ENCODE measurements at regions not wholly inside any gene's neighbourhood (a gene's known extent, or its start where the extent isn't known, plus 50 kb on each side); places are given as distances from the start of the nearest gene placed in this dataset.

- TF ChIP-seq JUND (IDR thresholded peaks at IDR 0.05) (no peak), RXRA (IDR thresholded peaks at IDR 0.05) (no peak), HNF4A (conservative IDR thresholded peaks at IDR 0.05) (no peak), SP1 (IDR thresholded peaks at IDR 0.05) (no peak), FOXA1 (IDR thresholded peaks at IDR 0.05) (no peak), NR2F2 (IDR thresholded peaks at IDR 0.05) (no peak), FOXA2 (IDR thresholded peaks at IDR 0.05) (no peak), ZBTB33 (IDR thresholded peaks at IDR 0.05) (no peak), EGR1 (IDR thresholded peaks at IDR 0.05; ENCODE audit: low read depth in 2 of 2) (no peak), RAD21 (IDR thresholded peaks at IDR 0.05) (no peak), YY1 (IDR thresholded peaks at IDR 0.05) (no peak), HNF4G (IDR thresholded peaks at IDR 0.05) (no peak), REST (IDR thresholded peaks at IDR 0.05) (no peak), CTCF (IDR thresholded peaks at IDR 0.05; ENCODE audit: low read depth, low read length, missing input control) (no peak), GABPA (IDR thresholded peaks at IDR 0.05 in 1 of 2, conservative IDR thresholded peaks at IDR 0.05 in 1 of 2) (no peak)
- TF ChIP-seq, protein P1, sequence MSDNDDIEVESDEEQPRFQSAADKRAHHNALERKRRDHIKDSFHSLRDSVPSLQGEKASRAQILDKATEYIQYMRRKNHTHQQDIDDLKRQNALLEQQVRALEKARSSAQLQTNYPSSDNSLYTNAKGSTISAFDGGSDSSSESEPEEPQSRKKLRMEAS (IDR thresholded peaks at IDR 0.05): no peak
- TF ChIP-seq, protein P2, sequence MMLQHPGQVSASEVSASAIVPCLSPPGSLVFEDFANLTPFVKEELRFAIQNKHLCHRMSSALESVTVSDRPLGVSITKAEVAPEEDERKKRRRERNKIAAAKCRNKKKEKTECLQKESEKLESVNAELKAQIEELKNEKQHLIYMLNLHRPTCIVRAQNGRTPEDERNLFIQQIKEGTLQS (IDR thresholded peaks at IDR 0.05): no peak
- Histone ChIP-seq H3K36me3 (ENCODE audit: control insufficient read depth in 4 of 4, insufficient read depth in 3 of 4, low read depth in 1 of 4, low read length in 3 of 4) (no peaks in the 10 kb centered on the region), H3K27me3 (ENCODE audit: control insufficient read depth in 4 of 4, insufficient read depth in 4 of 4, low read length in 3 of 4) (no peaks in the 10 kb centered on the region), H3K4me1 (ENCODE audit: control insufficient read depth in 4 of 4, insufficient read depth in 4 of 4, low read length in 3 of 4) (no peaks in the 10 kb centered on the region), H3K9me3 (ENCODE audit: control insufficient read depth in 4 of 4, low read length in 3 of 4) (no peaks in the 10 kb centered on the region), H3K27ac (ENCODE audit: low read depth in 1 of 2, low read length in 2 of 2) (no peak overlapping the region), H3K9ac (ENCODE audit: low read depth in 1 of 2, low read length in 2 of 2) (no peak overlapping the region), H3K4me3 (ENCODE audit: low read depth in 1 of 3, low read length in 3 of 3) (no peak overlapping the region)
- 64% methylated on average over 5 of the region's 5 CpGs for WGBS
- no peak for DNase-seq (ENCODE audit: low spot score)
Observed at GRCh38 chr5:58094031-58094430, 365.9 kb downstream of the PLK2 start.

GRCh38 chr5:58090704-58091103 lies 369.2 kb downstream of the PLK2 start:
- Histone ChIP-seq H3K4me1 (ENCODE audit: control insufficient read depth in 4 of 4, insufficient read depth in 4 of 4, low read length in 3 of 4) (no peaks in the 10 kb centered on the region), H3K9me3 (ENCODE audit: control insufficient read depth in 4 of 4, low read length in 3 of 4) (no peaks in the 10 kb centered on the region), H3K27ac (ENCODE audit: low read depth in 1 of 2, low read length in 2 of 2) (no peak overlapping the region), H3K36me3 (ENCODE audit: control insufficient read depth in 4 of 4, insufficient read depth in 3 of 4, low read depth in 1 of 4, low read length in 3 of 4) (no peaks in the 10 kb centered on the region), H3K27me3 (ENCODE audit: control insufficient read depth in 4 of 4, insufficient read depth in 4 of 4, low read length in 3 of 4) (no peaks in the 10 kb centered on the region), H3K9ac (ENCODE audit: low read depth in 1 of 2, low read length in 2 of 2) (no peak overlapping the region), H3K4me3 (ENCODE audit: low read depth in 1 of 3, low read length in 3 of 3) (no peak overlapping the region)
- TF ChIP-seq SP1 (IDR thresholded peaks at IDR 0.05) (no peak), CTCF (IDR thresholded peaks at IDR 0.05; ENCODE audit: low read depth, low read length, missing input control) (no peak), HNF4G (IDR thresholded peaks at IDR 0.05) (no peak), NR2F2 (IDR thresholded peaks at IDR 0.05) (no peak), TAF1 (conservative IDR thresholded peaks at IDR 0.05) (no peak), RAD21 (IDR thresholded peaks at IDR 0.05) (no peak)
- TF ChIP-seq, protein P2 (IDR thresholded peaks at IDR 0.05): no peak
- TF ChIP-seq, protein P1 (IDR thresholded peaks at IDR 0.05): no peak
- 90% methylated on average over 4 of the region's 4 CpGs for WGBS
- no peak for DNase-seq (ENCODE audit: low spot score)

Measured in liver (tissue), 8 donors.